ENCODE measurements at regions not wholly inside any gene's neighbourhood (a gene's known extent, or its start where the extent isn't known, plus 50 kb on each side); places are given as distances from the start of the nearest gene placed in this dataset.

- Histone ChIP-seq H3F3A (ENCODE audit: insufficient read depth, low read depth) (no peaks in the 10 kb centered on the region; the same call in 1 of the 2 replicates), H3K4me2 (no peak overlapping the region), H4K20me1 (ENCODE audit: insufficient read depth) (no peaks in the 10 kb centered on the region), H3K4me1 (replicated peaks; ENCODE audit: insufficient read depth) (peaks cover 9% of the 10 kb centered on the region), H3K9me3 (ENCODE audit: insufficient read depth, low read depth) (no peaks in the 10 kb centered on the region), H3K36me3 (ENCODE audit: low read depth) (no peaks in the 10 kb centered on the region), H3K27me3 (ENCODE audit: insufficient read depth, low read depth) (peaks cover 35% of the 10 kb centered on the region), H2AFZ (no peak overlapping the region), H3K27ac (no peak overlapping the region), H3K79me2 (ENCODE audit: low read depth) (no peaks in the 10 kb centered on the region), H3K4me3 (no peak overlapping the region), H3K9me2 (ENCODE audit: insufficient read depth) (0 out of 2 replicates have a peak, but pooled peaks cover 3% of the 10 kb centered on the region)
- no peak for DNase-seq
- BruUV-seq (replicated peaks) = no TSS peak
- intact Hi-C loops (cut with micrococcal nuclease; ENCODE audit: unreplicated experiment) = no loop called here
- POLR2A ChIA-PET (ENCODE audit: unreplicated experiment) = no interaction called here
- CTCF ChIA-PET = no interaction called here
- TF ChIP-seq, protein P1, sequence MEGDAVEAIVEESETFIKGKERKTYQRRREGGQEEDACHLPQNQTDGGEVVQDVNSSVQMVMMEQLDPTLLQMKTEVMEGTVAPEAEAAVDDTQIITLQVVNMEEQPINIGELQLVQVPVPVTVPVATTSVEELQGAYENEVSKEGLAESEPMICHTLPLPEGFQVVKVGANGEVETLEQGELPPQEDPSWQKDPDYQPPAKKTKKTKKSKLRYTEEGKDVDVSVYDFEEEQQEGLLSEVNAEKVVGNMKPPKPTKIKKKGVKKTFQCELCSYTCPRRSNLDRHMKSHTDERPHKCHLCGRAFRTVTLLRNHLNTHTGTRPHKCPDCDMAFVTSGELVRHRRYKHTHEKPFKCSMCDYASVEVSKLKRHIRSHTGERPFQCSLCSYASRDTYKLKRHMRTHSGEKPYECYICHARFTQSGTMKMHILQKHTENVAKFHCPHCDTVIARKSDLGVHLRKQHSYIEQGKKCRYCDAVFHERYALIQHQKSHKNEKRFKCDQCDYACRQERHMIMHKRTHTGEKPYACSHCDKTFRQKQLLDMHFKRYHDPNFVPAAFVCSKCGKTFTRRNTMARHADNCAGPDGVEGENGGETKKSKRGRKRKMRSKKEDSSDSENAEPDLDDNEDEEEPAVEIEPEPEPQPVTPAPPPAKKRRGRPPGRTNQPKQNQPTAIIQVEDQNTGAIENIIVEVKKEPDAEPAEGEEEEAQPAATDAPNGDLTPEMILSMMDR (conservative IDR thresholded peaks at IDR 0.05) = no peak
- TF ChIP-seq EZH2 (IDR thresholded peaks at IDR 0.05; ENCODE audit: low read depth) = no peak
Observed at GRCh38 chr5:32848120-32848519, 137.0 kb downstream of the NPR3 start.

DNA sequence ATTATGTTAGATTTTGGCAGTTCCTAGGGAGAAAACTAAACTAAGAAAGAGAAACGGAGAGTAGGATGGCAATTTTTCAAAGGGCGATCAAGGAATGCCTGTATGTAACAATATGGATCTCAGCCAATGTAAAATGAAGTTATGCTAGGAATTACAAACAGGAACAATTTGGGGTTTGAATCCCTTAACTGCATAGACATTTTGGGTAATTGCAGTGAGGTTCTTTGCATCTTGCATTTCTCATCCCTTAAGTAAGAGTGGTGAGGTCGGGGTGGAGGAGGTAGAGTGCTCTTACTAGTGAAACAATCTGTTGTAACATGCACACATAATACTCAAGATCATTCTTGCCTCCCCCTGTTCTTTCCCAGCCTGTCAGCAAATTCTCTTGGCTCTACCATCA lies 137.6 kb downstream of the NPR3 start:
- Histone ChIP-seq H3K4me2 (no peak overlapping the region), H3K4me1 (replicated peaks; ENCODE audit: insufficient read depth) (peaks cover 6% of the 10 kb centered on the region; the same call in 1 of the 2 replicates), H3K9me3 (ENCODE audit: insufficient read depth, low read depth) (no peaks in the 10 kb centered on the region), H3K79me2 (ENCODE audit: low read depth) (no peaks in the 10 kb centered on the region), H3K4me3 (no peak overlapping the region), H4K20me1 (ENCODE audit: insufficient read depth) (no peaks in the 10 kb centered on the region), H3K9me2 (ENCODE audit: insufficient read depth) (0 out of 2 replicates have a peak, but pooled peaks cover 3% of the 10 kb centered on the region), H3K36me3 (ENCODE audit: low read depth) (no peaks in the 10 kb centered on the region), H3F3A (ENCODE audit: insufficient read depth, low read depth) (no peaks in the 10 kb centered on the region), H3K27me3 (ENCODE audit: insufficient read depth, low read depth) (peaks cover 35% of the 10 kb centered on the region), H2AFZ (no peak overlapping the region), H3K27ac (no peak overlapping the region)
- ChIA-PET POLR2A (ENCODE audit: unreplicated experiment) (no interaction called here), CTCF (no interaction called here)
- no peak for DNase-seq
- TF ChIP-seq, protein P1 (conservative IDR thresholded peaks at IDR 0.05) = no peak
- TF ChIP-seq EZH2 (IDR thresholded peaks at IDR 0.05; ENCODE audit: low read depth) = no peak
- BruUV-seq (replicated peaks) = no TSS peak
- intact Hi-C loops (cut with micrococcal nuclease; ENCODE audit: unreplicated experiment) = no loop called here

DNA sequence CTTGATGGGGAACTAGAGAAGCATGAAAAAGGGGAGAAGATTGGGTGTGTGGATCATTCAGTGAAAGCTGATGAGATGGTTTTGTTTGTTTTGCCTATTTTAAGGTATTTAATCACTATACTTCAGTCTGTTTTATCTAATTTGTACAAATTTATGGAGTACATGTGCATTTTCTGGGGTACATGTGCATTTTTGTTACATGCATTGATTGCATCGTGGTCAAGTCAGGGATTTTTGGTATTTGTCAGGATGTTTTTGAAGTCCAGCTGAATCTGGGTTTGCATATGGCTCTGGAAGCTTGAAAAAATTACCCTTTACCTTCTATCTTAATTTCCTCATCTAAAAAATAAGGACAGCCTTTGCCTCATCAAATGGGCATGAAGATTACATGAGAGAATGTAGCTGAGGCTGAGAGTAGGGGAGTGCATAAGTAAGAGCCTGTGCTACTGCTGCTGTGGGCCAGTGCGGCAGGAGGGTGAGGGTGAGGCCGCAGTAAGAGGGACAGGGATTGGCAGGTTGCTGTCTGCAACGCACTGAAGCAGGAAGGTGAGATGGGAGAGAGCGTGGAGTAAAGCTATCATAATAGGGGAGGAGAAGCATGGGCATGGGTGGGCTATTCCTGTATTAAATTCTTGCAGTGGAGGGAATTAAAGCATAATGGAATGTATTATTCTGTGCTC lies 139.8 kb downstream of the NPR3 start:
- CTCF ChIA-PET = interaction anchor here (0.6 to 0.9 kb wide), 3 partner anchors 61 to 253 kb away, joined by 5 to 12 read pairs (median 5); no protein-coding TSS in a partner anchor
- Histone ChIP-seq H3K27ac (no peak overlapping the region), H3K4me3 (no peak overlapping the region), H3K9me2 (ENCODE audit: insufficient read depth) (no peaks in the 10 kb centered on the region), H4K20me1 (ENCODE audit: insufficient read depth) (no peaks in the 10 kb centered on the region), H3K9me3 (ENCODE audit: insufficient read depth, low read depth) (no peaks in the 10 kb centered on the region), H3K4me2 (no peak overlapping the region), H3K4me1 (replicated peaks; ENCODE audit: insufficient read depth) (peaks cover 6% of the 10 kb centered on the region; the same call in 1 of the 2 replicates), H3K79me2 (ENCODE audit: low read depth) (no peaks in the 10 kb centered on the region), H2AFZ (no peak overlapping the region), H3K36me3 (ENCODE audit: low read depth) (no peaks in the 10 kb centered on the region), H3K27me3 (ENCODE audit: insufficient read depth, low read depth) (peaks cover 26% of the 10 kb centered on the region), H3F3A (ENCODE audit: insufficient read depth, low read depth) (no peaks in the 10 kb centered on the region)
- DNase-seq = no peak
- TF ChIP-seq, protein P1 (conservative IDR thresholded peaks at IDR 0.05) = no peak
- TF ChIP-seq EZH2 (IDR thresholded peaks at IDR 0.05; ENCODE audit: low read depth) = no peak
- POLR2A ChIA-PET (ENCODE audit: unreplicated experiment) = interaction anchor here (0.6 kb wide), 1 partner anchor 30 kb away, joined by 4 read pairs; no protein-coding TSS in a partner anchor
- intact Hi-C loops (cut with micrococcal nuclease; ENCODE audit: unreplicated experiment) = loop anchor here (5.0 kb wide), 3 partner anchors 156 to 451 kb away; no protein-coding TSS in a partner anchor
- no TSS peak for BruUV-seq (replicated peaks)
